ENCODE measurements at regions not wholly inside any gene's neighbourhood (a gene's known extent, or its start where the extent isn't known, plus 50 kb on each side); places are given as distances from the start of the nearest gene placed in this dataset.

DNA sequence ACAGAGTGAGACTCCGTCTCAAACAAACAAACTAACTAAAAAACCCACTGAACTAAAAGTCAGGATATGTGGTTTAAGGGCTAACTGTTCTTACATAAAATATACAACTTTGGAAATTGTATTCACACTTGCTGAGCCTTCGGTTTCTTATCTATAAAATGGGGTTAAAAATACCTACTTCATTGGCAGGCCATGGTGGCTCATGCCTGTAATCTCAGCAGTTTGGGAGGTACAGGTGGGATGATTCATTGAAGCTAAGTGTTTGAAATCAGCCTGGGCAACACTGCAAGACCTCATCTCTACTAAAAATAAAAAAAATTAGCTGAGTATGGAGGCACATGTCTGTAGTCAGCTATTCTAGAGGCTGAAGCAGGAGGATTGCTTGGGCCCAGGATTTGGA lies 115.4 kb upstream of the KLF6 start:
- POLR2A ChIA-PET, result interaction anchor here (0.7 to 4.5 kb wide), 2 partner anchors 71 to 116 kb away, joined by 5 to 58 read pairs; partner anchors contain the start of gene KLF6
- no peak for ATAC-seq (ENCODE audit: low read depth)
- Mint-ChIP-seq H3K9me3 (no peaks in the 10 kb centered on the region), H3K27me3 (no peaks in the 10 kb centered on the region), H3K4me1 (peaks cover 47% of the 10 kb centered on the region), H3K36me3 (ENCODE audit: low read depth) (no peaks in the 10 kb centered on the region), H3K27ac (peak overlapping the region; percentile 20), H3K4me3 (no peak overlapping the region)
- TF ChIP-seq, protein P1, sequence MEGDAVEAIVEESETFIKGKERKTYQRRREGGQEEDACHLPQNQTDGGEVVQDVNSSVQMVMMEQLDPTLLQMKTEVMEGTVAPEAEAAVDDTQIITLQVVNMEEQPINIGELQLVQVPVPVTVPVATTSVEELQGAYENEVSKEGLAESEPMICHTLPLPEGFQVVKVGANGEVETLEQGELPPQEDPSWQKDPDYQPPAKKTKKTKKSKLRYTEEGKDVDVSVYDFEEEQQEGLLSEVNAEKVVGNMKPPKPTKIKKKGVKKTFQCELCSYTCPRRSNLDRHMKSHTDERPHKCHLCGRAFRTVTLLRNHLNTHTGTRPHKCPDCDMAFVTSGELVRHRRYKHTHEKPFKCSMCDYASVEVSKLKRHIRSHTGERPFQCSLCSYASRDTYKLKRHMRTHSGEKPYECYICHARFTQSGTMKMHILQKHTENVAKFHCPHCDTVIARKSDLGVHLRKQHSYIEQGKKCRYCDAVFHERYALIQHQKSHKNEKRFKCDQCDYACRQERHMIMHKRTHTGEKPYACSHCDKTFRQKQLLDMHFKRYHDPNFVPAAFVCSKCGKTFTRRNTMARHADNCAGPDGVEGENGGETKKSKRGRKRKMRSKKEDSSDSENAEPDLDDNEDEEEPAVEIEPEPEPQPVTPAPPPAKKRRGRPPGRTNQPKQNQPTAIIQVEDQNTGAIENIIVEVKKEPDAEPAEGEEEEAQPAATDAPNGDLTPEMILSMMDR (IDR thresholded peaks at IDR 0.05), result no peak
- CTCF ChIA-PET, result no interaction called here
- DNase-seq, result no peak
- intact Hi-C loops (cut with micrococcal nuclease), result no loop called here

DNA sequence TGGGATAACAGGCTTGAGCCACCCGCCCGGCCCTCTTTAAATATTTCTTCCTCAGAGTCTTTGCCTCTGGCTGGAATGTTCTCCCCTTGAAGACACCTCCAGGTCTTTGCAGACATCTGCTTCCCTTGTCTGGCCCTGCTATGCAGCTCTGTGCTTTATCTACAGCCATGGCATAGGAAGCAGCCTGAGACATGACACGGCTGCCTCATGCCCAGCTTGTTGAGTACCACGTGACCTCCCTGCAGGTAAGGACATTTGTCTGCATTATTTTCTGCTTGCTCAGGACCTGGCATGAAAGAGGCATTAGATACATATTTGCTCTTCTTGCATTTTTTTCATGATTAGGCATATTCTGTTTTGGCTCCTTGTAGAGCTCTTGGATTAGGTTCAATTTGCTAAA lies 113.8 kb upstream of the KLF6 start:
- no peak overlapping the region for H3K27ac Mint-ChIP-seq
- ChIA-PET CTCF (no interaction called here), POLR2A (interaction anchor here (1.1 to 1.9 kb wide), 3 partner anchors 9 to 114 kb away, joined by 5 to 6 read pairs (median 5); partner anchors contain the start of gene KLF6)
- H3K4me1 Mint-ChIP-seq, result peaks cover 42% of the 10 kb centered on the region
- H3K4me3 Mint-ChIP-seq, result no peak overlapping the region
- H3K36me3 Mint-ChIP-seq (ENCODE audit: low read depth), result no peaks in the 10 kb centered on the region
- intact Hi-C loops (cut with micrococcal nuclease), result no loop called here
- no peaks in the 10 kb centered on the region for H3K9me3 Mint-ChIP-seq
- ATAC-seq (ENCODE audit: low read depth) (no peak), DNase-seq (no peak)
- H3K27me3 Mint-ChIP-seq, result no peaks in the 10 kb centered on the region
- TF ChIP-seq, protein P1 (IDR thresholded peaks at IDR 0.05), result no peak

DNA sequence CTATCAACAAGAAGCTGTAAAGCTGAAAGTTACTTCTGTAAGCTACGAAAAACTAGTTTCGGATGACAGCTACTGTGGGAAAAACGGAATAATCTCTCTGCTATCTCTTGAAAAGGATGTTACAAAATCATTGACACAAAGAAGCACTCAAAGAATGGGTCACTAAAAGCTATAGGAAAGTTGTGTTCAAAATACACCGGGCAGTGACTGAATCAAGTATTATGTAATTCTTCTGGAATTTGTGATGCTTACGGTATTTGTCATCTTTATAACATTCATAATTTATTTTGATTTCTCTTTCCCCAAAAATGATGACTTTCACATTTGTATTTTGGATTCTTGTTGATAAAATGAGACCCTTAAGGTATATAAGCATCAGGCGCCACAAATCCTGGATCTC lies 112.1 kb upstream of the KLF6 start:
- TF ChIP-seq, protein P1 (IDR thresholded peaks at IDR 0.05), result no peak
- intact Hi-C loops (cut with micrococcal nuclease), result no loop called here
- Mint-ChIP-seq H3K27ac (no peak overlapping the region), H3K27me3 (no peaks in the 10 kb centered on the region), H3K36me3 (ENCODE audit: low read depth) (no peaks in the 10 kb centered on the region), H3K4me3 (no peak overlapping the region), H3K4me1 (peaks cover 44% of the 10 kb centered on the region), H3K9me3 (no peaks in the 10 kb centered on the region)
- ChIA-PET CTCF (no interaction called here), POLR2A (no interaction called here)
- no peak for DNase-seq
- no peak for ATAC-seq (ENCODE audit: low read depth)

DNA sequence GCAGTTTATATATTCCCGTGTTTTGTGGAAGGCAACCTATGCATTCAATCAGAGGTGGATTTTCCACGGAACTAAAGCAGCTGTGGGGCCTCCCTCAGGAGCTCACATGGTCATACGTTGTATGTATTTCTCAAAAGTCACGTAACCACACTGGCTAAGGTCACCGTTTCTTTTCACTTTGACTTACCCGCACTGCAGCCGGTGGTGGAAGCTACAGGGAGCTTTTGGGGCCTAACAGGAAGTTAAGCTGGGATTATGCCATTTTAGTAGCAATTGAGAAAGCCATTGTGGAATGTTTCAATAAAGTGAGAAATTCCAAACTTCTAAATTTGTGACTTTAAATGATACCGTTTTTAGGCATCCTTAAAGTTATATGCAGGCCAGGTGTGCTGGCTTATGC lies 111.2 kb upstream of the KLF6 start:
- no peak for DNase-seq
- Mint-ChIP-seq H3K36me3 (ENCODE audit: low read depth) (no peaks in the 10 kb centered on the region), H3K4me1 (peaks cover 34% of the 10 kb centered on the region), H3K9me3 (no peaks in the 10 kb centered on the region), H3K4me3 (no peak overlapping the region), H3K27me3 (no peaks in the 10 kb centered on the region), H3K27ac (no peak overlapping the region)
- TF ChIP-seq, protein P1 (IDR thresholded peaks at IDR 0.05), result no peak
- CTCF ChIA-PET, result no interaction called here
- POLR2A ChIA-PET, result no interaction called here
- intact Hi-C loops (cut with micrococcal nuclease), result no loop called here
- ATAC-seq (ENCODE audit: low read depth), result no peak

DNA sequence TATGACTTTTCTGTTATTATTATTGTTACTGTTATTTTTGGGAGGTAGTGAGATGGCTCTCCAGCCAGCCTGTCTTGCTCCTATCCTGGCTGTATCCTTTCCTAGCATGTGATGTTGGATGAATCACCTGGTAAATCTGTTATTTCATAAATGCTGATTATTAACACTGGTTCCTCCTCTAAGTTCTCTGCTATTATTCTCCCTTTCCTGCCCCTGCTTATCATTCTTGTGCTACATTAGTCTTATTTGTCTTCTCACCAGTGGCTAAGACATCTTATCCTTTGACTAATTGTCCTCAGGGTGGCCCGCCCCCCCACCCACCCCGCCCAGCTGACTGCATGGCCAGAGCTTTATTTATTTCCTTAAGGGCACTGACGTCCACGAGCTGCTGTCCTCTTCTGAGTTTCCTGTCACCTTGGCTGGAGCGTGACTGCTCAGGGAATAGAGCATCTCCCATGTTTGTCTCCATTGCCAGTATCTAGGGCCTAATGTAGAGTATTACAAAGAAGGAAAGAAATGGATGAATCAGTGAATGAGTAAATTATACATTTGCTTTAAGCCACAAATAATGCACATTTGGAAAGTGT lies 110.1 kb upstream of the KLF6 start:
- H3K27ac Mint-ChIP-seq, result no peak overlapping the region
- DNase-seq (no peak), ATAC-seq (ENCODE audit: low read depth) (no peak)
- H3K4me3 Mint-ChIP-seq, result no peak overlapping the region
- H3K9me3 Mint-ChIP-seq, result no peaks in the 10 kb centered on the region
- CTCF ChIA-PET, result no interaction called here
- POLR2A ChIA-PET, result interaction anchor here (0.6 to 4.1 kb wide), 3 partner anchors 20 to 159 kb away, joined by 3 to 18 read pairs (median 3); partner anchors contain the start of gene KLF6
- H3K36me3 Mint-ChIP-seq (ENCODE audit: low read depth), result no peaks in the 10 kb centered on the region
- H3K27me3 Mint-ChIP-seq, result no peaks in the 10 kb centered on the region
- TF ChIP-seq, protein P1 (IDR thresholded peaks at IDR 0.05), result no peak
- H3K4me1 Mint-ChIP-seq, result peaks cover 27% of the 10 kb centered on the region
- intact Hi-C loops (cut with micrococcal nuclease), result no loop called here
